Astrocyte (in vitro differentiated cells and primary cell): ENCODE measurements at regions not wholly inside any gene's neighbourhood (a gene's known extent, or its start where the extent isn't known, plus 50 kb on each side); places are given as distances from the start of the nearest gene placed in this dataset.
A peak's percentile ranks its signal among the peaks of the same experiment; 100 is the strongest.

Experiments used
- DNase-seq: peaks from one replicate; pipeline ENCODE4 v3.0.0-alpha.2; 2010; ENCODE audit warnings: low read depth
- FAIRE-seq: peaks from 2 replicates; lab custom pipeline; 2011; peaks lifted over from hg19 to GRCh38; lab: Jason Lieb, UNC
- H2AFZ ChIP-seq: 2 replicates; pipeline ENCODE4 v1.6.0; 2012; ENCODE audit warnings: low read depth, low read length, inconsistent platforms
- H3K27ac ChIP-seq: 2 replicates; pipeline ENCODE4 v1.5.1; 2011; ENCODE audit warnings: low read depth, low read length, inconsistent platforms
- H3K27me3 ChIP-seq: 2 replicates; pipeline ENCODE4 v1.6.0; 2011; ENCODE audit warnings: low read length, inconsistent platforms; ENCODE audit not compliant: insufficient read depth
- H3K36me3 ChIP-seq: 2 replicates; pipeline ENCODE4 v1.5.1; 2011; ENCODE audit warnings: low read length, inconsistent platforms; ENCODE audit not compliant: insufficient read depth
- H3K4me1 ChIP-seq: 2 replicates; pipeline ENCODE4 v1.5.1; 2011; ENCODE audit warnings: low read length, inconsistent platforms; ENCODE audit not compliant: insufficient read depth
- H3K4me2 ChIP-seq: 2 replicates; pipeline ENCODE4 v1.6.0; 2012; ENCODE audit warnings: low read length, inconsistent platforms
- H3K4me3 ChIP-seq: 2 replicates; pipeline ENCODE4 v1.5.1; 2011; ENCODE audit warnings: low read depth, mild to moderate bottlenecking, low read length, inconsistent platforms; ENCODE audit not compliant: insufficient read depth
- H3K79me2 ChIP-seq: 2 replicates; pipeline ENCODE4 v1.6.0; 2012; ENCODE audit warnings: mild to moderate bottlenecking, low read length, inconsistent platforms; ENCODE audit not compliant: insufficient read depth
- H3K9ac ChIP-seq: 2 replicates; pipeline ENCODE4 v1.6.0; 2012; ENCODE audit warnings: mild to moderate bottlenecking, low read length, inconsistent platforms
- H3K9me3 ChIP-seq: 2 replicates; pipeline ENCODE4 v1.5.1; 2012; ENCODE audit warnings: low read depth, mild to moderate bottlenecking, low read length, inconsistent platforms; ENCODE audit not compliant: insufficient read depth
- H4K20me1 ChIP-seq: 2 replicates; pipeline ENCODE4 v1.6.0; 2012; ENCODE audit warnings: low read length, inconsistent platforms; ENCODE audit not compliant: insufficient read depth
- H3K27ac Mint-ChIP-seq: one replicate; pipeline ENCODE4 v1.8.0; 2021; ENCODE audit warnings: mild to moderate bottlenecking, mixed read lengths; ENCODE audit not compliant: unreplicated experiment
- H3K27me3 Mint-ChIP-seq: one replicate; pipeline ENCODE4 v1.8.0; 2021; ENCODE audit warnings: low read depth, mixed read lengths; ENCODE audit not compliant: unreplicated experiment
- H3K36me3 Mint-ChIP-seq: one replicate; pipeline ENCODE4 v1.8.0; 2021; ENCODE audit warnings: low read depth, mixed read lengths; ENCODE audit not compliant: unreplicated experiment
- H3K4me1 Mint-ChIP-seq: one replicate; pipeline ENCODE4 v1.8.0; 2021; ENCODE audit warnings: low read depth, mixed read lengths; ENCODE audit not compliant: unreplicated experiment
- H3K4me3 Mint-ChIP-seq: one replicate; pipeline ENCODE4 v1.8.0; 2021; ENCODE audit warnings: mild to moderate bottlenecking, moderate library complexity, mixed read lengths; ENCODE audit not compliant: unreplicated experiment
- H3K9me3 Mint-ChIP-seq: one replicate; pipeline ENCODE4 v1.8.0; 2021; ENCODE audit warnings: mild to moderate bottlenecking, mixed read lengths; ENCODE audit not compliant: unreplicated experiment
- EZH2 ChIP-seq: IDR thresholded peaks from 2 replicates; pipeline ENCODE4 v1.6.1; 2012; ENCODE audit warnings: mild to moderate bottlenecking, low read length, inconsistent platforms; ENCODE audit not compliant: insufficient read depth
- TF ChIP-seq, protein P1 (sequence below): IDR thresholded peaks from 2 replicates; pipeline ENCODE4 v1.5.1; 2011; ENCODE audit warnings: low read depth, mild to moderate bottlenecking, inconsistent platforms, low read length, moderate library complexity; ENCODE audit not compliant: insufficient read depth

DNA sequence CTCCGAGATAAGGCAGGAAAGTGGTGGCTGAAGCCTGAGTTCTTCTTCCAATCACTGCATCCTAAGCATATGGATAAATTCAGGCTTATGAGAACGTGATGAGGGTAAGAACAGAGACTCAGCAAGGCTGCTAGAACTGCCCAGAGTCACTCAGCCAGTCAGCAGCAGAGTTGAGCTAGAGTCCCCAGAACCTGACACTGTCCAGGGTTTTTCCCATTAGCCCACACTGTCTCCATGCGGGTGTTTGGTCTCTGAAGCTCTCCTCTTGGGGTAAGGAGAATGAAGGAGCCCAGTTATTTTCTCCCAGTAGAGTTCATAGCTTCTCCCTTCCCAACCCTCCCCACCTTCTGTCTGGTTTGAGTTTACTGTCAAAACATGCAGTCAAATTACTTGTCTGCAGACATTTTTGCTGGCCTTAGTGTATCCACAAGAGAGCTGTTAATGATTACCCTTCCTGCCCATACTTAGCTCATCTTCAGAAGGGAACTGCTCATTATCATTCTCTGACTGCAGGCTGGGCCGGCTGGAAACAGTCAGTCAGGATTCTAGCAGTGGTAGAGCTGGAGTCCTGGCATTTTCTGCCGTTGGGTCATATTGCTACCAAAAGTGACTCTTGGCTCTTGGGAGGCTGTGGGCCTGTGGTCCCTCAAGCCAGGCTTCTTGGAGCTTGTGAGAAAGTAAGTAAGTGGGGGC, 460.0 kb downstream of the HS3ST3B1 start:
- no peak overlapping the region for H3K4me3 Mint-ChIP-seq
- DNase-seq: no peak
- no peak overlapping the region for H3K4me2 ChIP-seq

DNA sequence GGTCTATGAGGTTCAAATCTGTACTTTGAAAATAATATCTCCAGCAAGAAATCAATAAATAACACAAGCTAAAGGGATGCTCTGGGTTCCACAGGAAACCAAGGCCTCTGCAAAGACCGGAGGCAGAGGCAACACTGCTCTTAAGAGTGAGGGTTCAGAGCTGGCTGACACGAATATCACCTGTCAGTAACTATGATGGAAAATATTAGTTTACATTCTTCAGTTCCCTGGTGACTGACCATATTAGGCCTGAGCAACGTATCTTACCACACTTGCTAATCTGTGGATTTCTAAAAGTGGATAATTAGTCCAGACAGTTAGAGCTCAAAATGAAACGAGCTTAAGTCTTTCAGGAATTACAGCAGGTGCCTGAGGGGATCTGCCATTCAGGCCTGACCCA, 459.3 kb downstream of the HS3ST3B1 start:
- Histone ChIP-seq H4K20me1 (no peaks in the 10 kb centered on the region), H3K9ac (no peak overlapping the region), H3K27ac (no peak overlapping the region), H3K36me3 (no peaks in the 10 kb centered on the region), H2AFZ (no peak overlapping the region), H3K4me3 (no peak overlapping the region), H3K9me3 (peaks cover 3% of the 10 kb centered on the region), H3K4me2 (no peak overlapping the region), H3K4me1 (no peaks in the 10 kb centered on the region), H3K79me2 (no peaks in the 10 kb centered on the region), H3K27me3 (no peaks in the 10 kb centered on the region)
- H3K27ac Mint-ChIP-seq: peak overlapping the region; percentile 2
- TF ChIP-seq, protein P1, sequence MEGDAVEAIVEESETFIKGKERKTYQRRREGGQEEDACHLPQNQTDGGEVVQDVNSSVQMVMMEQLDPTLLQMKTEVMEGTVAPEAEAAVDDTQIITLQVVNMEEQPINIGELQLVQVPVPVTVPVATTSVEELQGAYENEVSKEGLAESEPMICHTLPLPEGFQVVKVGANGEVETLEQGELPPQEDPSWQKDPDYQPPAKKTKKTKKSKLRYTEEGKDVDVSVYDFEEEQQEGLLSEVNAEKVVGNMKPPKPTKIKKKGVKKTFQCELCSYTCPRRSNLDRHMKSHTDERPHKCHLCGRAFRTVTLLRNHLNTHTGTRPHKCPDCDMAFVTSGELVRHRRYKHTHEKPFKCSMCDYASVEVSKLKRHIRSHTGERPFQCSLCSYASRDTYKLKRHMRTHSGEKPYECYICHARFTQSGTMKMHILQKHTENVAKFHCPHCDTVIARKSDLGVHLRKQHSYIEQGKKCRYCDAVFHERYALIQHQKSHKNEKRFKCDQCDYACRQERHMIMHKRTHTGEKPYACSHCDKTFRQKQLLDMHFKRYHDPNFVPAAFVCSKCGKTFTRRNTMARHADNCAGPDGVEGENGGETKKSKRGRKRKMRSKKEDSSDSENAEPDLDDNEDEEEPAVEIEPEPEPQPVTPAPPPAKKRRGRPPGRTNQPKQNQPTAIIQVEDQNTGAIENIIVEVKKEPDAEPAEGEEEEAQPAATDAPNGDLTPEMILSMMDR: no peak
- no peak for TF ChIP-seq EZH2
- no peak overlapping the region for H3K4me3 Mint-ChIP-seq
- DNase-seq (no peak), FAIRE-seq (no peak)
- no peaks in the 10 kb centered on the region for H3K9me3 Mint-ChIP-seq
- no peaks in the 10 kb centered on the region for H3K36me3 Mint-ChIP-seq
- peaks cover 2% of the 10 kb centered on the region for H3K27me3 Mint-ChIP-seq
- H3K4me1 Mint-ChIP-seq: peaks cover 19% of the 10 kb centered on the region

More for the DNA sequence above, 460.0 kb downstream of the HS3ST3B1 start:
- peaks cover 3% of the 10 kb centered on the region for H3K9me3 ChIP-seq
- TF ChIP-seq EZH2: no peak
- TF ChIP-seq, protein P1: no peak
- Mint-ChIP-seq H3K36me3 (no peaks in the 10 kb centered on the region), H3K27ac (peak overlapping the region; percentile 19), H3K4me1 (peaks cover 19% of the 10 kb centered on the region), H3K9me3 (no peaks in the 10 kb centered on the region), H3K27me3 (peaks cover 2% of the 10 kb centered on the region)
- H4K20me1 ChIP-seq: no peaks in the 10 kb centered on the region
- H3K9ac ChIP-seq: no peak overlapping the region
- no peak overlapping the region for H2AFZ ChIP-seq
- H3K27ac ChIP-seq: no peak overlapping the region
- no peak overlapping the region for H3K4me3 ChIP-seq
- no peaks in the 10 kb centered on the region for H3K36me3 ChIP-seq
- no peaks in the 10 kb centered on the region for H3K79me2 ChIP-seq
- H3K27me3 ChIP-seq: no peaks in the 10 kb centered on the region
- FAIRE-seq: no peak
- H3K4me1 ChIP-seq: no peaks in the 10 kb centered on the region

DNA sequence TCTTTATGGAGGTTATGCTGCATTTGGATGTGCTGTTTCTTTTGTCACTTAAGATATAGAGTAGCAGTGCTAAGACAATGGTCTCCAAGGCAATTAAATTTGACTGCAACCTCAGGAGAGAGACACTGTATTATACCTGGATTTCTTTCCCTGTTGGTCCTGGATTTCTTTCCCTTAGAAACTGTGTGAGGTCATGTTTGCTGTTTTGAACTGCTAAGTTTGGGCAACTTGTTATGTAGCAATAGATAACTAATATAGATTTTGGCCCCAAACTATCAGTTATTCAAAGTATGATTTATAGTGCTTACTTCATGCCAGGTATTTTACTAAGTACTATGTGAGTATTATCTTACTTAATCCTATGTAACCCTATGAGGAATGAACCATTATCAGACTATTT, 458.4 kb downstream of the HS3ST3B1 start:
- TF ChIP-seq, protein P1: no peak
- no peak for TF ChIP-seq EZH2
- no peak for FAIRE-seq
- no peaks in the 10 kb centered on the region for H3K36me3 ChIP-seq
- no peak overlapping the region for H3K4me2 ChIP-seq
- H3K9me3 ChIP-seq: peaks cover 3% of the 10 kb centered on the region
- no peaks in the 10 kb centered on the region for H3K4me1 ChIP-seq
- H3K9ac ChIP-seq: no peak overlapping the region
- no peaks in the 10 kb centered on the region for H4K20me1 ChIP-seq
- Mint-ChIP-seq H3K27ac (no peak overlapping the region), H3K27me3 (peaks cover 2% of the 10 kb centered on the region), H3K9me3 (no peaks in the 10 kb centered on the region), H3K4me3 (no peak overlapping the region), H3K36me3 (no peaks in the 10 kb centered on the region), H3K4me1 (peaks cover 21% of the 10 kb centered on the region)
- no peak overlapping the region for H3K27ac ChIP-seq
- no peak for DNase-seq
- H2AFZ ChIP-seq: no peak overlapping the region
- no peaks in the 10 kb centered on the region for H3K79me2 ChIP-seq
- no peak overlapping the region for H3K4me3 ChIP-seq
- no peaks in the 10 kb centered on the region for H3K27me3 ChIP-seq
